PC-9 (cell line): ENCODE measurements at regions not wholly inside any gene's neighbourhood (a gene's known extent, or its start where the extent isn't known, plus 50 kb on each side); places are given as distances from the start of the nearest gene placed in this dataset.
"Not testable (repeated sequence)": the region's sequence is repeated elsewhere in the genome, so short reads cannot be mapped to it uniquely, and the experiment has no call there.

Source experiments
- BruUV-seq: library from RNA; stranded (reverse); fragments of 400-500 nt; replicated peaks from 2 replicates; lab custom pipeline; 2021; lab: Mats Ljungman, UMichigan
- CTCF ChIA-PET: fragments of 300-600 bp; sonication (Branson Sonifier 250); formaldehyde crosslinking; loops from one replicate; lab custom pipeline; 2022; ENCODE audit warnings: antibody characterized with exemption; lab: Charles Lee
- POLR2A ChIA-PET: fragments of 300-600 bp; sonication (Branson Sonifier 250); formaldehyde crosslinking; loops from one replicate; lab custom pipeline; 2022; ENCODE audit warnings: antibody characterized with exemption; ENCODE audit not compliant: unreplicated experiment; lab: Charles Lee
- DNase-seq, 2 experiments: peaks; one replicate each; pipeline versions ENCODE4 v3.0.0 to v3.0.0-alpha.2; 2015 to 2022; ENCODE audit warnings: mixed read lengths in 1 of 2
- H2AFZ ChIP-seq: fragments of 200-600 bp; sonication (generic); 2 replicates; pipeline ENCODE4 v1.8.1; 2017; ENCODE audit warnings: antibody characterized with exemption
- H3F3A ChIP-seq: fragments of 200-600 bp; sonication (generic); 2 replicates; pipeline ENCODE4 v1.8.1; 2017; ENCODE audit warnings: antibody characterized with exemption, mild to moderate bottlenecking, low read depth; ENCODE audit not compliant: insufficient read depth
- H3K27ac ChIP-seq: fragments of 200-600 bp; sonication (generic); 2 replicates; pipeline ENCODE4 v1.6.1; 2016; ENCODE audit warnings: mixed run types
- H3K27me3 ChIP-seq: fragments of 200-600 bp; sonication (generic); 2 replicates; pipeline ENCODE4 v1.6.1; 2016; ENCODE audit warnings: low read depth, mixed run types; ENCODE audit not compliant: insufficient read depth
- H3K36me3 ChIP-seq: fragments of 200-600 bp; sonication (generic); 2 replicates; pipeline ENCODE4 v1.6.1; 2016; ENCODE audit warnings: low read depth, mixed run types
- H3K4me1 ChIP-seq: fragments of 200-600 bp; sonication (generic); replicated peaks from 2 replicates; pipeline ENCODE4 v1.6.1; 2016; ENCODE audit warnings: mixed run types; ENCODE audit not compliant: insufficient read depth
- H3K4me2 ChIP-seq: fragments of 200-600 bp; sonication (generic); 2 replicates; pipeline ENCODE4 v1.6.1; 2017; ENCODE audit warnings: mixed run types
- H3K4me3 ChIP-seq: fragments of 200-600 bp; sonication (generic); 2 replicates; pipeline ENCODE4 v1.6.1; 2016; ENCODE audit warnings: mixed run types
- H3K79me2 ChIP-seq: fragments of 200-600 bp; sonication (generic); 2 replicates; pipeline ENCODE4 v1.6.1; 2017; ENCODE audit warnings: low read depth, mixed run types
- H3K9me2 ChIP-seq: fragments of 200-600 bp; sonication (generic); 2 replicates; pipeline ENCODE4 v1.8.1; 2017; ENCODE audit warnings: mild to moderate bottlenecking; ENCODE audit not compliant: insufficient read depth
- H3K9me3 ChIP-seq: fragments of 200-600 bp; sonication (generic); 2 replicates; pipeline ENCODE4 v1.8.1; 2016; ENCODE audit warnings: low read depth; ENCODE audit not compliant: insufficient read depth
- H4K20me1 ChIP-seq: fragments of 200-600 bp; sonication (generic); 2 replicates; pipeline ENCODE4 v1.8.1; 2017; ENCODE audit not compliant: insufficient read depth
- CTCF ChIP-seq: fragments of 200-600 bp; sonication (generic); conservative IDR thresholded peaks from 2 replicates; pipeline ENCODE4 v1.6.1; 2017; ENCODE audit warnings: mixed run types, antibody characterized with exemption, mild to moderate bottlenecking, moderate library complexity
- EZH2 ChIP-seq: fragments of 200-600 bp; sonication (generic); IDR thresholded peaks from 2 replicates; pipeline ENCODE4 v1.8.0; 2017; ENCODE audit warnings: antibody characterized with exemption, low read depth
- intact Hi-C: fragments of 100-400 bp; cut with micrococcal nuclease; formaldehyde crosslinking; loops from one replicate; pipeline ENCODE4 v1.10.0; 2022; ENCODE audit not compliant: unreplicated experiment

GRCh38 chr7:63856466-63856865 lies 142.2 kb upstream of the ZNF722 start:
- H3K4me1 ChIP-seq, H4K20me1 ChIP-seq, H3K36me3 ChIP-seq, H3K27ac ChIP-seq, CTCF ChIA-PET, H3F3A ChIP-seq, H3K9me3 ChIP-seq, POLR2A ChIA-PET, H3K27me3 ChIP-seq, H3K9me2 ChIP-seq, H3K4me2 ChIP-seq, H2AFZ ChIP-seq, DNase-seq, H3K4me3 ChIP-seq, H3K79me2 ChIP-seq, intact Hi-C loops, BruUV-seq: not testable (repeated sequence)

- peaks cover 12% of the 10 kb centered on the region for H3K9me3 ChIP-seq
- no TSS peak for BruUV-seq
- POLR2A ChIA-PET = no interaction called here
- no peaks in the 10 kb centered on the region for H3K36me3 ChIP-seq
- no peaks in the 10 kb centered on the region for H3F3A ChIP-seq
- H3K4me2 ChIP-seq = no peak overlapping the region
- intact Hi-C loops = no loop called here
- H4K20me1 ChIP-seq = no peaks in the 10 kb centered on the region
- no peak overlapping the region for H3K4me3 ChIP-seq
- H3K27ac ChIP-seq = no peak overlapping the region
- CTCF ChIA-PET = no interaction called here
- no peaks in the 10 kb centered on the region for H3K27me3 ChIP-seq
- DNase-seq = no peak
- H3K79me2 ChIP-seq = no peaks in the 10 kb centered on the region
- H3K4me1 ChIP-seq = no peaks in the 10 kb centered on the region
- H3K9me2 ChIP-seq = no peaks in the 10 kb centered on the region
- no peak overlapping the region for H2AFZ ChIP-seq
- TF ChIP-seq EZH2 (no peak), CTCF (no peak)
Observed at GRCh38 chr7:63867127-63867526, 131.5 kb upstream of the ZNF722 start.

GRCh38 chr7:63874242-63874641 lies 124.4 kb upstream of the ZNF722 start:
- H3K4me1 ChIP-seq, H3K4me3 ChIP-seq, H2AFZ ChIP-seq, H3K9me3 ChIP-seq, H3K27ac ChIP-seq, POLR2A ChIA-PET, DNase-seq, BruUV-seq, CTCF ChIA-PET, H4K20me1 ChIP-seq, H3K9me2 ChIP-seq, H3K79me2 ChIP-seq, H3K36me3 ChIP-seq, H3F3A ChIP-seq, H3K4me2 ChIP-seq, intact Hi-C loops, H3K27me3 ChIP-seq: not testable (repeated sequence)

GRCh38 chr7:63876707-63877322 lies 121.8 kb upstream of the ZNF722 start:
- no peak for DNase-seq
- ChIA-PET CTCF (no interaction called here), POLR2A (no interaction called here)
- intact Hi-C loops = no loop called here
- H3K4me3 ChIP-seq = no peak overlapping the region
- no TSS peak for BruUV-seq
- no peaks in the 10 kb centered on the region for H3K36me3 ChIP-seq
- no peaks in the 10 kb centered on the region for H3K27me3 ChIP-seq
- TF ChIP-seq EZH2 (no peak), CTCF (no peak)
- no peak overlapping the region for H2AFZ ChIP-seq
- H3K79me2 ChIP-seq = no peaks in the 10 kb centered on the region
- H3K9me3 ChIP-seq = peaks cover 5% of the 10 kb centered on the region; the same call in 1 of the 2 replicates
- no peak overlapping the region for H3K27ac ChIP-seq
- H3K9me2 ChIP-seq = no peaks in the 10 kb centered on the region
- H3K4me1 ChIP-seq = no peaks in the 10 kb centered on the region
- H3F3A ChIP-seq = no peaks in the 10 kb centered on the region
- H3K4me2 ChIP-seq = no peak overlapping the region
- no peaks in the 10 kb centered on the region for H4K20me1 ChIP-seq
